GM12878 (cell line): ENCODE measurements at regions not wholly inside any gene's neighbourhood (a gene's known extent, or its start where the extent isn't known, plus 50 kb on each side); places are given as distances from the start of the nearest gene placed in this dataset.

ENCODE experiments used
- ATAC-seq: fragments of 200-7000 bp; cut with Tn5 transposase; 3 replicates; pipeline ENCODE4 v1.9.1; 2020; ENCODE audit warnings: mild to moderate bottlenecking, moderate library complexity
- BruUV-seq: library from RNA; stranded (reverse); fragments of 400-500 nt; replicated peaks from 2 replicates; lab custom pipeline; 2021; lab: Mats Ljungman, UMichigan
- CTCF ChIA-PET: fragments of 300-600 bp; sonication (Branson Sonifier 250); formaldehyde crosslinking; extraction: SDS; loops from one replicate; lab custom pipeline; 2021; ENCODE audit warnings: inconsistent platforms; lab: Yijun Ruan, JAX
- POLR2A ChIA-PET: fragments of 350-600 bp; formaldehyde crosslinking; extraction: SDS; loops from one replicate; lab custom pipeline; 2021; ENCODE audit warnings: inconsistent platforms; lab: Charles Lee
- RAD21 ChIA-PET: fragments of 300-600 bp; sonication (Branson Sonifier 250); formaldehyde crosslinking; loops from one replicate; lab custom pipeline; 2023; ENCODE audit warnings: antibody characterized with exemption; ENCODE audit not compliant: unreplicated experiment; lab: Charles Lee
- SMC1A ChIA-PET: fragments of 300-600 bp; sonication (Branson Sonifier 250); formaldehyde crosslinking; loops from one replicate; lab custom pipeline; 2023; ENCODE audit not compliant: unreplicated experiment, uncharacterized antibody; lab: Charles Lee
- DNase-seq: peaks from one replicate; pipeline ENCODE4 v3.0.0-alpha.2; 2011; ENCODE audit warnings: low read depth, low spot score
- FAIRE-seq: peaks from 3 replicates; lab custom pipeline; 2011; peaks lifted over from hg19 to GRCh38; lab: Jason Lieb, UNC
- H2AFZ ChIP-seq: 2 replicates; pipeline ENCODE4 v1.6.0; 2011; ENCODE audit warnings: low read depth, low read length, control low read depth; ENCODE audit not compliant: control insufficient read depth
- H3K27ac ChIP-seq: 2 replicates; pipeline ENCODE4 v1.5.1; 2011; ENCODE audit warnings: control low read depth; ENCODE audit not compliant: control insufficient read depth, insufficient read depth
- H3K27me3 ChIP-seq, 2 experiments: replicated peaks in 1 of 2; 2 replicates each; pipeline versions ENCODE4 v1.6.0 to v1.6.1; 2011; ENCODE audit warnings: low read length in 1 of 2; ENCODE audit not compliant: control insufficient read depth in 2 of 2, insufficient read depth in 2 of 2
- H3K36me3 ChIP-seq, 2 experiments: 2 replicates each; pipeline ENCODE4 v1.5.1; 2011; ENCODE audit warnings: low read length in 1 of 2; ENCODE audit not compliant: control insufficient read depth in 2 of 2, insufficient read depth in 2 of 2
- H3K4me1 ChIP-seq: 2 replicates; pipeline ENCODE4 v1.6.1; 2011; ENCODE audit warnings: mild to moderate bottlenecking, low read length, moderate library complexity, mixed read lengths; ENCODE audit not compliant: control insufficient read depth, insufficient read depth
- H3K4me2 ChIP-seq: 2 replicates; pipeline ENCODE4 v1.6.0; 2011; ENCODE audit warnings: control low read depth; ENCODE audit not compliant: control insufficient read depth, insufficient read depth
- H3K4me3 ChIP-seq: fragments of 200-600 bp; sonication (generic); 2 replicates; pipeline ENCODE4 v1.5.1; 2016
- H3K79me2 ChIP-seq: 2 replicates; pipeline ENCODE4 v1.6.0; 2011; ENCODE audit warnings: low read length; ENCODE audit not compliant: control insufficient read depth, insufficient read depth
- H3K9ac ChIP-seq: 2 replicates; pipeline ENCODE4 v1.8.0; 2011; ENCODE audit warnings: low read length, control low read depth, mixed read lengths; ENCODE audit not compliant: control insufficient read depth, insufficient read depth
- H3K9me3 ChIP-seq: replicated peaks from 3 replicates; pipeline ENCODE4 v1.5.1; 2011; ENCODE audit warnings: mild to moderate bottlenecking, low read length; ENCODE audit not compliant: control insufficient read depth, insufficient read depth
- H4K20me1 ChIP-seq: 2 replicates; pipeline ENCODE4 v1.6.0; 2011; ENCODE audit not compliant: control insufficient read depth, insufficient read depth
- BCL11A ChIP-seq: IDR thresholded peaks from 2 replicates; pipeline ENCODE4 v1.6.1; 2011; ENCODE audit warnings: low read depth, low read length
- CHD2 ChIP-seq: IDR thresholded peaks from 2 replicates; pipeline ENCODE4 v1.6.1; 2011; ENCODE audit warnings: low read depth, low read length, improper control_type of control experiment, borderline replicate concordance
- EED ChIP-seq: sonication (generic); IDR thresholded peaks from 2 replicates; pipeline ENCODE4 v1.6.1; 2016; ENCODE audit warnings: antibody characterized with exemption, low read depth
- EP300 ChIP-seq, 2 experiments: fragments of 150-350 bp in 1 of 2; IDR thresholded peaks; 2 replicates each; pipeline ENCODE4 v1.6.1; 2011 to 2012; ENCODE audit warnings: low read depth in 2 of 2, low read length in 2 of 2, borderline replicate concordance in 1 of 2, improper control_type of control experiment in 1 of 2, inconsistent platforms in 1 of 2; ENCODE audit not compliant: control insufficient read depth in 1 of 2
- ETV6 ChIP-seq, 2 experiments: fragments of 450-650 bp in 1 of 2; IDR thresholded peaks in 1 of 2; conservative IDR thresholded peaks in 1 of 2; 2 replicates each; pipeline ENCODE4 v1.6.1; 2014; ENCODE audit warnings: antibody characterized with exemption in 1 of 2, borderline replicate concordance in 1 of 2, low read depth in 1 of 2, mild to moderate bottlenecking in 1 of 2, moderate library complexity in 1 of 2
- HCFC1 ChIP-seq: fragments of 150-350 bp; IDR thresholded peaks from 2 replicates; pipeline ENCODE4 v1.6.1; 2014; ENCODE audit warnings: low read length
- NR2C2 ChIP-seq: IDR thresholded peaks from 2 replicates; pipeline ENCODE4 v1.6.1; 2011; ENCODE audit warnings: borderline replicate concordance, low read depth; ENCODE audit not compliant: control insufficient read depth, insufficient read length
- NRF1 ChIP-seq: conservative IDR thresholded peaks from 2 replicates; pipeline ENCODE4 v1.6.1; 2011; ENCODE audit warnings: mild to moderate bottlenecking, low read depth, low read length, improper control_type of control experiment
- RAD51 ChIP-seq: fragments of 450-650 bp; IDR thresholded peaks from 2 replicates; pipeline ENCODE4 v1.6.1; 2016; ENCODE audit warnings: moderate library complexity, mild to moderate bottlenecking, inconsistent platforms
- SREBF2 ChIP-seq: IDR thresholded peaks from 2 replicates; pipeline ENCODE4 v1.6.1; 2012; ENCODE audit warnings: mild to moderate bottlenecking, low read length
- YBX1 ChIP-seq: fragments of 450-650 bp; IDR thresholded peaks from 2 replicates; pipeline ENCODE4 v1.6.1; 2016; ENCODE audit warnings: antibody characterized with exemption
- YY1 ChIP-seq: IDR thresholded peaks from 2 replicates; pipeline ENCODE4 v1.6.1; 2011; ENCODE audit warnings: low read depth, mild to moderate bottlenecking, low read length
- ZNF274 ChIP-seq: IDR thresholded peaks from one replicate; pipeline ENCODE4 v1.8.0; 2011; ENCODE audit not compliant: insufficient read length, insufficient read depth
- ZNF384 ChIP-seq: IDR thresholded peaks from 2 replicates; pipeline ENCODE4 v1.6.1; 2012; ENCODE audit warnings: low read depth, mild to moderate bottlenecking, low read length, improper control_type of control experiment, borderline replicate concordance
- WGBS: methylation state at CpG from one replicate; pipeline ENCODE4 v1.1.6; 2016; ENCODE audit warnings: low lambda C conversion rate; ENCODE audit not compliant: insufficient replicate concordance, insufficient coverage; ENCODE audit errors: missing lambda C conversion rate; 5-methylcytosine and 5-hydroxymethylcytosine counted together
- in situ Hi-C: fragments of 300-500 bp; cut with MboI; formaldehyde crosslinking; loops from 9 replicates; pipeline ENCODE4 v1.14.3; 2018; ENCODE audit warnings: mixed read lengths
- intact Hi-C: fragments of 100-400 bp; cut with micrococcal nuclease; formaldehyde crosslinking; loops from one replicate; pipeline ENCODE4 v1.14.2; 2022; ENCODE audit not compliant: unreplicated experiment
- TF ChIP-seq, protein P1 (sequence below): fragments of 450-650 bp; IDR thresholded peaks from 2 replicates; pipeline ENCODE4 v1.6.1; 2016; ENCODE audit warnings: mild to moderate bottlenecking
- TF ChIP-seq, protein P2 (sequence below): fragments of 450-650 bp; IDR thresholded peaks from 2 replicates; pipeline ENCODE4 v1.6.1; 2017; ENCODE audit warnings: borderline replicate concordance
- TF ChIP-seq, protein P3 (sequence below): IDR thresholded peaks from 2 replicates; pipeline ENCODE4 v1.6.1; 2012; ENCODE audit warnings: low read depth, low read length, improper control_type of control experiment
- TF ChIP-seq, protein P4 (sequence below): IDR thresholded peaks from 2 replicates; pipeline ENCODE4 v1.6.1; 2011; ENCODE audit warnings: low read depth, mild to moderate bottlenecking, low read length, moderate library complexity, borderline replicate concordance; ENCODE audit errors: extremely low read depth
- TF ChIP-seq, protein P5 (sequence below): fragments of 450-650 bp; IDR thresholded peaks from 2 replicates; pipeline ENCODE4 v1.6.1; 2017; ENCODE audit warnings: antibody characterized with exemption, mild to moderate bottlenecking, moderate library complexity

DNA sequence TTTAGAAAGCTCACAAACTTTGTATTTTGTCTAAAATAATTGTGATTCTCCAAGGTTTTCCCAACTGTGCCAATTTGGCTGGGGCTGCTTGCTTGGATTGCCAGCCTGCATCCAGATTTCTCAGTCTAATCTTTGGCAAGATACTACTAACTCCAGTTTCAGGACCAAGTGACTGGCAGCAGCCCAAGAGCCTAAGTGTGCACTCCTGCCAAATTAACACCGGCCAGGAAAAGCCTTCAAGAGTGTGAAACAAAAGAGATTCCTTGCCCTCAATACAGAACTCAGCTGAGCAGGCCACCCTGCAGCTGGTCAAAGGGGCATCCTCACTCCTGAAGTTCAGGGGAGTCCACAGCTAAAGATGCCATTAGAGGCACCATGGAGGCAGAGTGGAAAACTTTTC, 589.0 kb upstream of the ACVR2A start:
- H4K20me1 ChIP-seq, result no peaks in the 10 kb centered on the region
- intact Hi-C loops (no loop called here), in situ Hi-C loops (no loop called here)
- no peak overlapping the region for H3K27ac ChIP-seq
- H3K27me3 ChIP-seq, result no peaks in the 10 kb centered on the region
- SMC1A ChIA-PET, result interaction anchor here (1.2 kb wide), 1 partner anchor 103 kb away, joined by 3 read pairs; no protein-coding TSS in a partner anchor
- H3K4me1 ChIP-seq, result no peaks in the 10 kb centered on the region
- CTCF ChIA-PET, result no interaction called here
- 41% methylated on average over 1 of the region's 1 CpG for WGBS
- H3K4me2 ChIP-seq, result no peak overlapping the region
- POLR2A ChIA-PET, result no interaction called here
- BruUV-seq, result no TSS peak
- no peak for ATAC-seq
- no peak for FAIRE-seq
- no peak for DNase-seq
- no peaks in the 10 kb centered on the region for H3K36me3 ChIP-seq
- RAD21 ChIA-PET, result interaction anchor here (1.5 kb wide), 1 partner anchor 89 kb away, joined by 4 read pairs; no protein-coding TSS in a partner anchor
- no peaks in the 10 kb centered on the region for H3K79me2 ChIP-seq
- peaks cover 4% of the 10 kb centered on the region; the same call in 2 of the 3 replicates for H3K9me3 ChIP-seq
- H3K4me3 ChIP-seq, result no peak overlapping the region
- H2AFZ ChIP-seq, result no peak overlapping the region
- no peak overlapping the region for H3K9ac ChIP-seq
- TF ChIP-seq RAD51, result no peak
- TF ChIP-seq BCL11A, result no peak
- TF ChIP-seq SREBF2, result no peak
- no peak for TF ChIP-seq ZNF274
- TF ChIP-seq, protein P1, sequence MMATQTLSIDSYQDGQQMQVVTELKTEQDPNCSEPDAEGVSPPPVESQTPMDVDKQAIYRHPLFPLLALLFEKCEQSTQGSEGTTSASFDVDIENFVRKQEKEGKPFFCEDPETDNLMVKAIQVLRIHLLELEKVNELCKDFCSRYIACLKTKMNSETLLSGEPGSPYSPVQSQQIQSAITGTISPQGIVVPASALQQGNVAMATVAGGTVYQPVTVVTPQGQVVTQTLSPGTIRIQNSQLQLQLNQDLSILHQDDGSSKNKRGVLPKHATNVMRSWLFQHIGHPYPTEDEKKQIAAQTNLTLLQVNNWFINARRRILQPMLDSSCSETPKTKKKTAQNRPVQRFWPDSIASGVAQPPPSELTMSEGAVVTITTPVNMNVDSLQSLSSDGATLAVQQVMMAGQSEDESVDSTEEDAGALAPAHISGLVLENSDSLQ, result no peak
- TF ChIP-seq ZNF384, result no peak
- TF ChIP-seq, protein P2, sequence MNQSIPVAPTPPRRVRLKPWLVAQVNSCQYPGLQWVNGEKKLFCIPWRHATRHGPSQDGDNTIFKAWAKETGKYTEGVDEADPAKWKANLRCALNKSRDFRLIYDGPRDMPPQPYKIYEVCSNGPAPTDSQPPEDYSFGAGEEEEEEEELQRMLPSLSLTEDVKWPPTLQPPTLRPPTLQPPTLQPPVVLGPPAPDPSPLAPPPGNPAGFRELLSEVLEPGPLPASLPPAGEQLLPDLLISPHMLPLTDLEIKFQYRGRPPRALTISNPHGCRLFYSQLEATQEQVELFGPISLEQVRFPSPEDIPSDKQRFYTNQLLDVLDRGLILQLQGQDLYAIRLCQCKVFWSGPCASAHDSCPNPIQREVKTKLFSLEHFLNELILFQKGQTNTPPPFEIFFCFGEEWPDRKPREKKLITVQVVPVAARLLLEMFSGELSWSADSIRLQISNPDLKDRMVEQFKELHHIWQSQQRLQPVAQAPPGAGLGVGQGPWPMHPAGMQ, result no peak
- TF ChIP-seq, protein P3, sequence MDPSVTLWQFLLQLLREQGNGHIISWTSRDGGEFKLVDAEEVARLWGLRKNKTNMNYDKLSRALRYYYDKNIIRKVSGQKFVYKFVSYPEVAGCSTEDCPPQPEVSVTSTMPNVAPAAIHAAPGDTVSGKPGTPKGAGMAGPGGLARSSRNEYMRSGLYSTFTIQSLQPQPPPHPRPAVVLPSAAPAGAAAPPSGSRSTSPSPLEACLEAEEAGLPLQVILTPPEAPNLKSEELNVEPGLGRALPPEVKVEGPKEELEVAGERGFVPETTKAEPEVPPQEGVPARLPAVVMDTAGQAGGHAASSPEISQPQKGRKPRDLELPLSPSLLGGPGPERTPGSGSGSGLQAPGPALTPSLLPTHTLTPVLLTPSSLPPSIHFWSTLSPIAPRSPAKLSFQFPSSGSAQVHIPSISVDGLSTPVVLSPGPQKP, result no peak
- TF ChIP-seq HCFC1, result no peak
- TF ChIP-seq CHD2, result no peak
- no peak for TF ChIP-seq EP300 (IDR thresholded peaks at IDR 0.05; ENCODE audit: borderline replicate concordance in 1 of 2, control insufficient read depth in 1 of 2, low read depth in 2 of 2, low read length in 2 of 2)
- no peak for TF ChIP-seq NR2C2
- TF ChIP-seq YBX1, result no peak
- no peak for TF ChIP-seq NRF1
- TF ChIP-seq YY1, result no peak
- TF ChIP-seq, protein P4, sequence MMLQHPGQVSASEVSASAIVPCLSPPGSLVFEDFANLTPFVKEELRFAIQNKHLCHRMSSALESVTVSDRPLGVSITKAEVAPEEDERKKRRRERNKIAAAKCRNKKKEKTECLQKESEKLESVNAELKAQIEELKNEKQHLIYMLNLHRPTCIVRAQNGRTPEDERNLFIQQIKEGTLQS, result no peak
- TF ChIP-seq, protein P5, sequence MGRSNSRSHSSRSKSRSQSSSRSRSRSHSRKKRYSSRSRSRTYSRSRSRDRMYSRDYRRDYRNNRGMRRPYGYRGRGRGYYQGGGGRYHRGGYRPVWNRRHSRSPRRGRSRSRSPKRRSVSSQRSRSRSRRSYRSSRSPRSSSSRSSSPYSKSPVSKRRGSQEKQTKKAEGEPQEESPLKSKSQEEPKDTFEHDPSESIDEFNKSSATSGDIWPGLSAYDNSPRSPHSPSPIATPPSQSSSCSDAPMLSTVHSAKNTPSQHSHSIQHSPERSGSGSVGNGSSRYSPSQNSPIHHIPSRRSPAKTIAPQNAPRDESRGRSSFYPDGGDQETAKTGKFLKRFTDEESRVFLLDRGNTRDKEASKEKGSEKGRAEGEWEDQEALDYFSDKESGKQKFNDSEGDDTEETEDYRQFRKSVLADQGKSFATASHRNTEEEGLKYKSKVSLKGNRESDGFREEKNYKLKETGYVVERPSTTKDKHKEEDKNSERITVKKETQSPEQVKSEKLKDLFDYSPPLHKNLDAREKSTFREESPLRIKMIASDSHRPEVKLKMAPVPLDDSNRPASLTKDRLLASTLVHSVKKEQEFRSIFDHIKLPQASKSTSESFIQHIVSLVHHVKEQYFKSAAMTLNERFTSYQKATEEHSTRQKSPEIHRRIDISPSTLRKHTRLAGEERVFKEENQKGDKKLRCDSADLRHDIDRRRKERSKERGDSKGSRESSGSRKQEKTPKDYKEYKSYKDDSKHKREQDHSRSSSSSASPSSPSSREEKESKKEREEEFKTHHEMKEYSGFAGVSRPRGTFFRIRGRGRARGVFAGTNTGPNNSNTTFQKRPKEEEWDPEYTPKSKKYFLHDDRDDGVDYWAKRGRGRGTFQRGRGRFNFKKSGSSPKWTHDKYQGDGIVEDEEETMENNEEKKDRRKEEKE, result no peak
- TF ChIP-seq EED, result no peak
- TF ChIP-seq ETV6 (conservative IDR thresholded peaks at IDR 0.05 in 1 of 2, IDR thresholded peaks at IDR 0.05 in 1 of 2; ENCODE audit: borderline replicate concordance in 1 of 2, low read depth in 1 of 2), result no peak
